NCI-H1694 (cell line): ENCODE measurements at regions not wholly inside any gene's neighbourhood (a gene's known extent, or its start where the extent isn't known, plus 50 kb on each side); places are given as distances from the start of the nearest gene placed in this dataset.

Experiments used
- DNase-seq: peaks from one replicate; lab custom pipeline; 2025; lab: John Stamatoyannopoulos, UW

DNA sequence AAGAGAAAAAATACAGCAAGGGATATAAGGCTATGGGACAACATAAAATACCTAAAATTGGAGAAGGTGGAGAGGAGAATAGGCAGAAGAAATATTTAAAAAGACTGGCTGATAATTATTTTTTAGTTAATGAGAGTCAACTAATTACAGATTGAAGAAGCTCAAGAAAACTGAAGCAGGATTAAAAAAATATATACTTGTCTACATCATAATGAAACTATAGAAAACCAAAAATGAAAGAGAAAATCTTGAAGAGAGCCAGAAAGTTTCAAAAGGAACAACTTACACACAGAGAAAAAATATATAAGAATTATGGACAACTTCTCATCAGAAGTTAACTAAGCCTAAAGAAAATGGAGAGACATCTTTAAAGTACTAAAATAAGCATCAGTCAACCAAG lies 62.9 kb upstream of the APCDD1 start:
- DNase-seq = no peak

DNA sequence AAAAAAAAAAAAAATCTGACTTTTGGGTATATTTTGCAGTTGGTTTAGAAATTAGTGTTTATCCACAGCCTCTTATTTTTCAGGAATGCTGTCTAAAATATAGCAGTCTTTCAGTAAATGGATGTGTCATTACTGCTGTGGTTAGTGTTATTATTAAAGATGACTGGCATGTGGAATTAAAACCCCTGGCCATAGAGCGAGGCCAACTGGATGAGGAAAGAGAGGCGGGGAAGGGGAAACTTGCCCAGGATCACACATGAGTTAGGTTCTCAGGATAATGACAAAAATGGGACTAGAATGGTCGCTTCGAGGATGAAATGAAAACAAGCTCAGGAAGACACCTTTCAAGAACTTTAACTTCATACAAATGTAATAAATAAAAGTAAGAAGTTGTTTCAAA lies 57.4 kb upstream of the APCDD1 start:
- DNase-seq = no peak

GRCh38 chr18:10398571-10398970 lies 55.9 kb upstream of the APCDD1 start:
- DNase-seq = no peak

- no peak for DNase-seq
These were observed 55.0 kb upstream of the APCDD1 start for GRCh38 chr18:10399465-10399864.

GRCh38 chr18:10400534-10401307 lies 53.7 kb upstream of the APCDD1 start:
- DNase-seq = no peak

DNA sequence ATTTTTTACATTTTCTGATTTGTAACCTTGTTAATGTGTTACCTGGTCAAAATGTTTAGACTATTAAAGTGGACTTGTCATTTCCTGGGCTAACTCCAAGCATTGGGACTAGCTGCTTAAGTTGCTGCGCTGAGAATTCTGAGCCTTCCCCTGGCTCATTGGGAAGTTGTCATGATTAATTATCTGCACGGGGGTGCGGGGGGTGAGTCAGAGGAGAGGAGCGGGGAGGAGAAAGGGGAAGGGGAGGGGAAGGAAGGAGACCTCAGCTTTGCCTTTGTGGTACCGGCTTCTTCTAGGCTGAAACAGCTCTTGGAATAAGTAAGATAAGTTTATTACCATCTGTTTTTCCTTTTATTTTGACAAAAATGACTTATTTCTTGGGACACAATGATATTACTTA lies 52.9 kb upstream of the APCDD1 start:
- no peak for DNase-seq

DNA sequence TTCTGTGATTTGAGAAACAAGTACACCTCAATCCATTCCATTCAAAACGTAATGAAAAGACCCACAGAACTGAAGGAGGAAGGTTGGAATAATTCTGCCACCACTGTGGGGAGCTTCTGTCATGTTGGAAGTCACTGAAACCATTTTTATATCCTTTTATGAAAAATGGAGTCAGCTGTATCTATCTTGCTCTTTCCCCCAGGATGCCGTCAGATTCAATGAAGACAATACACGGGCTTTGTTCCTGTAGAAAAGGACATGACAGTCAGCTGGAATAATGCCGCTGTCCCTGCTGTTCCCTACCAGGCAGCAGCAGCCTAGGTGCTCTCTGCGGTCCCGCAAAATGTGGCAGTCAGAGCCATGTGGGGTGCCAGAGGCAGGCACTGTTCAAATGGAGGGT lies 52.5 kb upstream of the APCDD1 start:
- no peak for DNase-seq

DNA sequence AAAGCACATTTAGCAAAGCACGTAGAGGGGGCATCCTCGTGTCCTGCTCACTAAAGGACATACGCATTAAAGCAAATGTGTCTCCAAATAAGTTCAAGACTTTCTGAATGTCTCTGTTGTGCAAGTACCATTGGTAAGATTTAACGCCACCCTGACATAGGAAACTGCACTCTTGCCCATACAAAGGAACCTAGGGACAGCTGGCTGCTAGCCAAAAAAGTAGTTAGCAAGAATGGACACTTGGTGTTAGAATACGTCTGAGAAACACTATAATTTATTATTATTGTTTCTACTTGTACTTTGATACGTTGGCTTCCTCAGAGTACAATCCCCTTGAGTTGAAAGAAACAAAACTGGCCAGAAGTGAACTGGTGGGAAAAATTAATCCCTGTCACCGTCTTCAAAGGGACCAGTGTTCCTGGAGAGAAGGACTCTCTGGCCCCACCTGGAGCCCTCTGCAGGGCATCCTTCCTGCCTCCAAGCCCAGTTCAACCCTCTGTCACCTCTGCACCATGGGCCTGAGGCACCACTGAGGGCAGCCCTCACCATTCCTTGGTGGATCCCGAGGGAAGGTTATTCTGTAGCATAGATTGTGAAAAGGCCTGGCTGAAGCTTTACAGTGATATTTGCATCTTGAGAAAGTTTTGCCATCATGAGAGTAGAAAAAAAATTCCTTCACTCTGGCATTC lies 51.4 kb upstream of the APCDD1 start:
- DNase-seq = no peak

- DNase-seq = no peak
These were observed 50.7 kb upstream of the APCDD1 start for GRCh38 chr18:10403708-10404107.

- no peak for DNase-seq
These were observed 50.3 kb upstream of the APCDD1 start for GRCh38 chr18:10404168-10404567.
